A549 (cell line): ENCODE measurements at regions not wholly inside any gene's neighbourhood (a gene's known extent, or its start where the extent isn't known, plus 50 kb on each side); places are given as distances from the start of the nearest gene placed in this dataset.
A peak's percentile ranks its signal among the peaks of the same experiment; 100 is the strongest.

Experiments
- ATAC-seq, 2 experiments: fragments of 200-7000 bp in 1 of 2; fragments of >200 bp in 1 of 2; cut with Nextera tagmentation in 1 of 2; cut with Tn5 transposase in 1 of 2; 3 replicates each; pipeline versions ENCODE4 v1.8.0 to v1.9.1; 2018 to 2020; ENCODE audit warnings: mild to moderate bottlenecking in 1 of 2, moderate library complexity in 1 of 2
- CTCF ChIA-PET: fragments of 300-600 bp; sonication (Branson Sonifier 250); formaldehyde crosslinking; extraction: SDS; loops from one replicate; lab custom pipeline; 2021; ENCODE audit warnings: antibody characterized with exemption, inconsistent platforms; lab: Yijun Ruan, JAX
- POLR2A ChIA-PET: fragments of 350-600 bp; formaldehyde crosslinking; extraction: SDS; loops from one replicate; lab custom pipeline; 2021; ENCODE audit warnings: antibody characterized with exemption, inconsistent platforms; lab: Yijun Ruan, JAX
- DNase-seq, 2 experiments: peaks; one replicate each; pipeline versions ENCODE4 v3.0.0 to v3.0.0-alpha.2; 2011 to 2016; ENCODE audit warnings: low read depth in 1 of 2, low spot score in 1 of 2
- FAIRE-seq: peaks from 2 replicates; lab custom pipeline; 2011; peaks lifted over from hg19 to GRCh38; lab: Jason Lieb, UNC
- H3K27ac ChIP-seq, 2 experiments: fragments of >200 bp; sonication (Bioruptor Twin); formaldehyde crosslinking; 3 replicates each; pipeline ENCODE4 v1.5.1; 2016 to 2017
- H3K4me1 ChIP-seq: fragments of >200 bp; sonication (Bioruptor Twin); formaldehyde crosslinking; 3 replicates; pipeline ENCODE4 v1.6.1; 2016
- H3K4me2 ChIP-seq: fragments of >200 bp; sonication (Bioruptor Twin); formaldehyde crosslinking; 3 replicates; pipeline ENCODE4 v1.6.1; 2016
- H3K4me3 ChIP-seq: fragments of >200 bp; sonication (Bioruptor Twin); formaldehyde crosslinking; 3 replicates; pipeline ENCODE4 v1.5.1; 2016
- H3K9me3 ChIP-seq: fragments of >200 bp; sonication (Bioruptor Twin); formaldehyde crosslinking; 3 replicates; pipeline ENCODE4 v1.6.1; 2016
- ATOH8 ChIP-seq: fragments of 250-450 bp; sonication (Bioruptor Pico); IDR thresholded peaks from 2 replicates; pipeline ENCODE4 v1.5.0; 2020; ENCODE audit warnings: low read depth, mild to moderate bottlenecking, moderate library complexity
- CBX8 ChIP-seq: fragments of 200-600 bp; sonication (generic); IDR thresholded peaks from 2 replicates; pipeline ENCODE4 v1.6.1; 2016
- CEBPB ChIP-seq, 2 experiments: fragments of >200 bp in 1 of 2; sonication (Bioruptor Twin) in 1 of 2; formaldehyde crosslinking in 1 of 2; IDR thresholded peaks; 2 replicates each; pipeline ENCODE4 v1.6.1; 2012 to 2016
- ELK1 ChIP-seq: fragments of 150-350 bp; IDR thresholded peaks from 2 replicates; pipeline ENCODE4 v1.6.1; 2014; ENCODE audit warnings: low read depth, mild to moderate bottlenecking, low read length
- EP300 ChIP-seq, 2 experiments: fragments of >200 bp; sonication (Bioruptor Twin); formaldehyde crosslinking; IDR thresholded peaks; 2 replicates in 1 of 2; 3 replicates in 1 of 2; pipeline ENCODE4 v1.6.1; 2016 to 2017
- ESRRA ChIP-seq: fragments of 150-350 bp; IDR thresholded peaks from 2 replicates; pipeline ENCODE4 v1.6.1; 2014; ENCODE audit warnings: mild to moderate bottlenecking, low read length, borderline replicate concordance
- FOSB ChIP-seq: fragments of 250-450 bp; sonication (Bioruptor Pico); IDR thresholded peaks from 2 replicates; pipeline ENCODE4 v1.5.0; 2020; ENCODE audit warnings: mild to moderate bottlenecking, moderate library complexity
- FOXS1 ChIP-seq: fragments of 250-450 bp; sonication (Bioruptor Pico); IDR thresholded peaks from 2 replicates; pipeline ENCODE4 v1.5.0; 2020; ENCODE audit warnings: mild to moderate bottlenecking, moderate library complexity
- HEYL ChIP-seq: fragments of 250-450 bp; sonication (Bioruptor Pico); IDR thresholded peaks from 2 replicates; pipeline ENCODE4 v1.8.0; 2021; ENCODE audit warnings: mild to moderate bottlenecking, moderate library complexity
- HOXB5 ChIP-seq: fragments of 250-450 bp; sonication (Bioruptor Pico); IDR thresholded peaks from 2 replicates; pipeline ENCODE4 v1.5.0; 2020; ENCODE audit warnings: mild to moderate bottlenecking, moderate library complexity
- KDM1A ChIP-seq: fragments of 200-600 bp; sonication (generic); IDR thresholded peaks from 2 replicates; pipeline ENCODE4 v1.6.1; 2016; ENCODE audit warnings: low read depth, mild to moderate bottlenecking
- KDM5A ChIP-seq: fragments of 200-600 bp; sonication (generic); IDR thresholded peaks from 2 replicates; pipeline ENCODE4 v1.6.1; 2016; ENCODE audit warnings: antibody characterized with exemption, mild to moderate bottlenecking
- MAFK ChIP-seq: fragments of 450-650 bp; IDR thresholded peaks from 2 replicates; pipeline ENCODE4 v1.6.1; 2014; ENCODE audit not compliant: partially characterized antibody
- MAX ChIP-seq: IDR thresholded peaks from 2 replicates; pipeline ENCODE4 v1.6.1; 2012
- NPAS2 ChIP-seq: fragments of 250-450 bp; sonication (Bioruptor Pico); IDR thresholded peaks from 2 replicates; pipeline ENCODE4 v1.8.0; 2022; ENCODE audit warnings: mild to moderate bottlenecking, moderate library complexity, borderline replicate concordance
- NR3C1 ChIP-seq: fragments of >200 bp; sonication (Bioruptor Twin); formaldehyde crosslinking; IDR thresholded peaks from 3 replicates; pipeline ENCODE4 v1.6.1; 2017
- POLR2A ChIP-seq: IDR thresholded peaks from 2 replicates; pipeline ENCODE4 v1.6.1; 2012; ENCODE audit warnings: mild to moderate bottlenecking, low read length
- RNF2 ChIP-seq: fragments of 200-600 bp; sonication (generic); IDR thresholded peaks from 2 replicates; pipeline ENCODE4 v1.6.1; 2016; ENCODE audit warnings: low read depth, mild to moderate bottlenecking, antibody characterized with exemption, moderate library complexity, borderline replicate concordance
- SMC3 ChIP-seq: fragments of >200 bp; sonication (Bioruptor Twin); formaldehyde crosslinking; IDR thresholded peaks from 3 replicates; pipeline ENCODE4 v1.6.1; 2018; ENCODE audit warnings: inconsistent platforms
- SREBF2 ChIP-seq: fragments of 450-650 bp; IDR thresholded peaks from 2 replicates; pipeline ENCODE4 v1.6.1; 2014; ENCODE audit warnings: mild to moderate bottlenecking, moderate library complexity
- TFCP2L1 ChIP-seq: fragments of 250-450 bp; sonication (Bioruptor Pico); IDR thresholded peaks from 2 replicates; pipeline ENCODE4 v1.5.0; 2021; ENCODE audit warnings: mild to moderate bottlenecking
- TP53 ChIP-seq: fragments of 250-450 bp; sonication (Bioruptor Pico); IDR thresholded peaks from 2 replicates; pipeline ENCODE4 v1.5.0; 2021; ENCODE audit warnings: mild to moderate bottlenecking, moderate library complexity
- ZFP36 ChIP-seq: fragments of 450-650 bp; IDR thresholded peaks from 2 replicates; pipeline ENCODE4 v1.6.1; 2014; ENCODE audit warnings: borderline replicate concordance; ENCODE audit not compliant: partially characterized antibody
- WGBS: methylation state at CpG from one replicate; pipeline ENCODE4 v1.1.6; 2017; ENCODE audit errors: missing lambda C conversion rate; 5-methylcytosine and 5-hydroxymethylcytosine counted together
- TF ChIP-seq, protein P1 (sequence below): fragments of 250-450 bp; sonication (Bioruptor Pico); IDR thresholded peaks from 2 replicates; pipeline ENCODE4 v1.5.0; 2021; ENCODE audit warnings: mild to moderate bottlenecking, moderate library complexity, borderline replicate concordance
- TF ChIP-seq, protein P2 (sequence below): IDR thresholded peaks from 2 replicates; pipeline ENCODE4 v1.6.1; 2012
- TF ChIP-seq, protein P3 (sequence below): IDR thresholded peaks from 2 replicates; pipeline ENCODE4 v1.6.1; 2012; ENCODE audit warnings: low read depth, borderline replicate concordance

DNA sequence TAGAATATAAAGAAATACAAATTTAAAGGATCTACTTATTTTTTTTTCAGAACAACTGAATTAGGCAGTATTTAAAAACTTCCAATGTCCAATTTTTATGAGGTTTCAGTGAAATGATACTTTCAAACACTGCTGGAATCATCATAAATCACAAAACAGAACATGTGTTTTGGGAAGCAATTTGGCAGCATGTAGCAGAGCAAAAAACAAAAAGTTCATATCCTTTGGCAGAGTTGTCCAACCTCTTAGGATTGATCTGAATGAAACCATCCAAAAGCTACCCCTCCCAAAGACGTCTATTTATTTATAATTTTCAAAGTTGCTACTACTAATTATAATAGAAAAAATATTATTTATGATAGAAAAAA lies 192.4 kb upstream of the PUM3 start:
- Histone ChIP-seq H3K27ac (no peak overlapping the region), H3K4me2 (no peak overlapping the region), H3K4me1 (no peaks in the 10 kb centered on the region), H3K4me3 (no peak overlapping the region), H3K9me3 (no peaks in the 10 kb centered on the region)
- DNase-seq, result no peak
- ATAC-seq, result no peak
- 7% methylated on average over 1 of the region's 1 CpG for WGBS
- no peak for FAIRE-seq
- ChIA-PET CTCF (no interaction called here), POLR2A (no interaction called here)
- TF ChIP-seq TFCP2L1 (CRISPR knock-in tag) (no peak), MAFK (no peak), TP53 (no peak), HEYL (CRISPR knock-in tag) (no peak), RNF2 (no peak), ATOH8 (no peak), EP300 (IDR thresholded peaks at IDR 0.05) (no peak), FOSB (no peak), POLR2A (no peak), MAX (no peak), KDM1A (no peak), NPAS2 (CRISPR knock-in tag) (no peak), SREBF2 (no peak), SMC3 (no peak)
- TF ChIP-seq, protein P1, sequence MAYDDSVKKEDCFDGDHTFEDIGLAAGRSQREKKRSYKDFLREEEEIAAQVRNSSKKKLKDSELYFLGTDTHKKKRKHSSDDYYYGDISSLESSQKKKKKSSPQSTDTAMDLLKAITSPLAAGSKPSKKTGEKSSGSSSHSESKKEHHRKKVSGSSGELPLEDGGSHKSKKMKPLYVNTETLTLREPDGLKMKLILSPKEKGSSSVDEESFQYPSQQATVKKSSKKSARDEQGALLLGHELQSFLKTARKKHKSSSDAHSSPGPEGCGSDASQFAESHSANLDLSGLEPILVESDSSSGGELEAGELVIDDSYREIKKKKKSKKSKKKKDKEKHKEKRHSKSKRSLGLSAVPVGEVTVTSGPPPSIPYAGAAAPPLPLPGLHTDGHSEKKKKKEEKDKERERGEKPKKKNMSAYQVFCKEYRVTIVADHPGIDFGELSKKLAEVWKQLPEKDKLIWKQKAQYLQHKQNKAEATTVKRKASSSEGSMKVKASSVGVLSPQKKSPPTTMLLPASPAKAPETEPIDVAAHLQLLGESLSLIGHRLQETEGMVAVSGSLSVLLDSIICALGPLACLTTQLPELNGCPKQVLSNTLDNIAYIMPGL, result no peak
- TF ChIP-seq, protein P2, sequence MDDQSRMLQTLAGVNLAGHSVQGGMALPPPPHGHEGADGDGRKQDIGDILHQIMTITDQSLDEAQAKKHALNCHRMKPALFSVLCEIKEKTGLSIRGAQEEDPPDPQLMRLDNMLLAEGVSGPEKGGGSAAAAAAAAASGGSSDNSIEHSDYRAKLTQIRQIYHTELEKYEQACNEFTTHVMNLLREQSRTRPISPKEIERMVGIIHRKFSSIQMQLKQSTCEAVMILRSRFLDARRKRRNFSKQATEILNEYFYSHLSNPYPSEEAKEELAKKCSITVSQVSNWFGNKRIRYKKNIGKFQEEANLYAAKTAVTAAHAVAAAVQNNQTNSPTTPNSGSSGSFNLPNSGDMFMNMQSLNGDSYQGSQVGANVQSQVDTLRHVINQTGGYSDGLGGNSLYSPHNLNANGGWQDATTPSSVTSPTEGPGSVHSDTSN, result no peak
- TF ChIP-seq, protein P3, sequence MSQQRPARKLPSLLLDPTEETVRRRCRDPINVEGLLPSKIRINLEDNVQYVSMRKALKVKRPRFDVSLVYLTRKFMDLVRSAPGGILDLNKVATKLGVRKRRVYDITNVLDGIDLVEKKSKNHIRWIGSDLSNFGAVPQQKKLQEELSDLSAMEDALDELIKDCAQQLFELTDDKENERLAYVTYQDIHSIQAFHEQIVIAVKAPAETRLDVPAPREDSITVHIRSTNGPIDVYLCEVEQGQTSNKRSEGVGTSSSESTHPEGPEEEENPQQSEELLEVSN, result no peak

- 0 out of 6 replicates have a peak, but pooled peaks of 1 of the 2 experiments have one; percentile 47 for ATAC-seq
These were observed 191.9 kb upstream of the PUM3 start for GRCh38 chr9:3035579-3036332.

More at GRCh38 chr9:3035579-3036332, 191.9 kb upstream of the PUM3 start:
- FAIRE-seq (no peak), DNase-seq (peak in 1 of 2 experiments; percentile 5)
- 46% methylated on average over 8 of the region's 8 CpGs for WGBS
- H3K9me3 ChIP-seq, result no peaks in the 10 kb centered on the region
- H3K27ac ChIP-seq, result no peak overlapping the region
- TF ChIP-seq FOXS1 (no peak), NR3C1 (no peak), RNF2 (no peak), CEBPB (IDR thresholded peaks at IDR 0.05) (no peak), KDM1A (no peak), CBX8 (no peak), KDM5A (no peak), HEYL (CRISPR knock-in tag) (no peak), HOXB5 (no peak), ELK1 (no peak), ATOH8 (no peak), ESRRA (no peak), ZFP36 (no peak)
- no peak overlapping the region for H3K4me2 ChIP-seq
- ChIA-PET POLR2A (no interaction called here), CTCF (interaction anchor here (1.2 kb wide), 1 partner anchor 8 kb away, joined by 3 read pairs; no protein-coding TSS in a partner anchor)
- H3K4me3 ChIP-seq, result no peak overlapping the region
- no peaks in the 10 kb centered on the region for H3K4me1 ChIP-seq
